Endothelial cell (in vitro differentiated cells): ENCODE measurements at regions not wholly inside any gene's neighbourhood (a gene's known extent, or its start where the extent isn't known, plus 50 kb on each side); places are given as distances from the start of the nearest gene placed in this dataset.
A peak's percentile ranks its signal among the peaks of the same experiment; 100 is the strongest.

Experiments
- DNase-seq: peaks from one replicate; pipeline ENCODE4 v3.0.0; 2021; ENCODE audit warnings: low spot score
- H3K27ac Mint-ChIP-seq: one replicate; pipeline ENCODE4 v1.8.0; 2021; ENCODE audit warnings: mixed read lengths, inconsistent platforms; ENCODE audit not compliant: unreplicated experiment
- H3K27me3 Mint-ChIP-seq: one replicate; pipeline ENCODE4 v1.8.0; 2021; ENCODE audit warnings: mild to moderate bottlenecking, moderate library complexity, mixed read lengths, inconsistent platforms; ENCODE audit not compliant: unreplicated experiment
- H3K36me3 Mint-ChIP-seq: one replicate; pipeline ENCODE4 v1.8.0; 2021; ENCODE audit warnings: mild to moderate bottlenecking, low read depth, mixed read lengths, inconsistent platforms; ENCODE audit not compliant: unreplicated experiment
- H3K4me1 Mint-ChIP-seq: one replicate; pipeline ENCODE4 v1.8.0; 2021; ENCODE audit warnings: mild to moderate bottlenecking, mixed read lengths, inconsistent platforms; ENCODE audit not compliant: unreplicated experiment
- H3K4me3 Mint-ChIP-seq: one replicate; pipeline ENCODE4 v1.8.0; 2021; ENCODE audit warnings: mild to moderate bottlenecking, mixed read lengths, inconsistent platforms; ENCODE audit not compliant: unreplicated experiment
- H3K9me3 Mint-ChIP-seq: one replicate; pipeline ENCODE4 v1.8.0; 2021; ENCODE audit warnings: mixed read lengths, inconsistent platforms; ENCODE audit not compliant: unreplicated experiment
- CTCF ChIP-seq: fragments of 200-600 bp; sonication (generic); IDR thresholded peaks from one replicate; pipeline ENCODE4 v1.5.0; 2021; ENCODE audit warnings: antibody characterized with exemption; ENCODE audit not compliant: unreplicated experiment

- no peaks in the 10 kb centered on the region for H3K9me3 Mint-ChIP-seq
- no peaks in the 10 kb centered on the region for H3K4me1 Mint-ChIP-seq
- DNase-seq = no peak
- no peaks in the 10 kb centered on the region for H3K36me3 Mint-ChIP-seq
- H3K27ac Mint-ChIP-seq = no peak overlapping the region
- no peak for TF ChIP-seq CTCF
- no peak overlapping the region for H3K4me3 Mint-ChIP-seq
- H3K27me3 Mint-ChIP-seq = no peaks in the 10 kb centered on the region
These were observed 75.4 kb downstream of the TNP1 start for GRCh38 chr2:216784456-216784855.

GRCh38 chr2:216781709-216782108 is 78.2 kb downstream of the TNP1 start:
- Mint-ChIP-seq H3K4me3 (no peak overlapping the region), H3K9me3 (no peaks in the 10 kb centered on the region), H3K27ac (no peak overlapping the region), H3K4me1 (peaks cover 5% of the 10 kb centered on the region), H3K27me3 (no peaks in the 10 kb centered on the region), H3K36me3 (no peaks in the 10 kb centered on the region)
- DNase-seq = no peak
- no peak for TF ChIP-seq CTCF

- DNase-seq = no peak
- Mint-ChIP-seq H3K4me3 (no peak overlapping the region), H3K4me1 (peaks cover 11% of the 10 kb centered on the region), H3K9me3 (no peaks in the 10 kb centered on the region), H3K36me3 (no peaks in the 10 kb centered on the region), H3K27ac (no peak overlapping the region), H3K27me3 (no peaks in the 10 kb centered on the region)
- no peak for TF ChIP-seq CTCF
These were observed 79.0 kb downstream of the TNP1 start for GRCh38 chr2:216780843-216781242.

- Mint-ChIP-seq H3K4me3 (no peak overlapping the region), H3K4me1 (peaks cover 11% of the 10 kb centered on the region), H3K27me3 (peaks cover 3% of the 10 kb centered on the region), H3K27ac (peak overlapping the region; percentile 62), H3K9me3 (no peaks in the 10 kb centered on the region), H3K36me3 (no peaks in the 10 kb centered on the region)
- TF ChIP-seq CTCF = peak; percentile 90
- DNase-seq = peak; percentile 56
These were observed 82.1 kb downstream of the TNP1 start for GRCh38 chr2:216777637-216778273.

- Mint-ChIP-seq H3K36me3 (no peaks in the 10 kb centered on the region), H3K27ac (no peak overlapping the region), H3K4me1 (peaks cover 11% of the 10 kb centered on the region), H3K27me3 (peaks cover 3% of the 10 kb centered on the region), H3K4me3 (no peak overlapping the region), H3K9me3 (no peaks in the 10 kb centered on the region)
- TF ChIP-seq CTCF = no peak
- no peak for DNase-seq
These were observed 80.9 kb upstream of the IGFBP5 start for GRCh38 chr2:216776066-216776850.
